ENCODE measurements at regions not wholly inside any gene's neighbourhood (a gene's known extent, or its start where the extent isn't known, plus 50 kb on each side); places are given as distances from the start of the nearest gene placed in this dataset.
"Not testable (repeated sequence)": the region's sequence is repeated elsewhere in the genome, so short reads cannot be mapped to it uniquely, and the experiment has no call there.

DNA sequence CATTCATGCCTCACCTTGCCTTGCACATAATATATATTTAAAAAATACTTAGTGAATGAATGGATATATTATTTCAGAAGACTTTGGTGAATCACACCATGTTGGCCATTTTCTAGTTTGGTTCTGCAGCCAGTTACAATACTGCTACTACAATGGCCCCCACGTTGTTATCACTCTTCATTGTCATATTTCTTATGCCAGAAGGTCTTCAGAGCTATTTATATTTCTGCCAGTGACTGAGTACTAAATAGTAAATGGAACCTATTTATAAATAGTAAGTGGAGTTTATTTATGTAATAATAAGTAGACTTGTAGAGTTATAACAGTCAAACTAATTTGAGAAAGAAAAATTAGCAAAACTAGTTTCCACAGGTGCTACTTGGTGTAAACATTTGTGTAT is 516.6 kb upstream of the SYT4 start:
- no peak for DNase-seq (ENCODE audit: extremely low read depth in 1 of 2, low read depth in 1 of 2)

- no peak for DNase-seq (ENCODE audit: extremely low read depth in 1 of 2, low read depth in 1 of 2)
These were observed 517.1 kb upstream of the SYT4 start for GRCh38 chr18:43794363-43794762.

DNA sequence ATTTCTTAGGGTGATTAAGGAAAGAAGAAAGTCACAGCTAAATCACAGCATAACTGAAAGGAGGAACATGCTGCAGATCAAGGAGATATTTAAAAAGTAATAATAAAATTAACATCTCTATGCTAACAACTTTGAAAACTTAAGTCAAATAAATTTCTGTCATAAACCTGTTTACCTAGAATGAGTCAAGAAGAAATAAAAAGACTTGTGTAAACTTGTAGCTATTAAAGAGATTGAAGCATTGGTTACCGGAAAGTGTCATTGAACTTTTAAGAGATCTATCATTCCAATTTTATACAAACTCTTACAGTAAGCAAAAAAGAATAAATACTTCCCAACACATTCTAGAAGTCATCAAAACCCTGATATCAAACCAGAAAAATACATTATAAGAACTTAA is 520.1 kb upstream of the SYT4 start:
- no peak for DNase-seq (ENCODE audit: extremely low read depth in 1 of 2, low read depth in 1 of 2)

DNA sequence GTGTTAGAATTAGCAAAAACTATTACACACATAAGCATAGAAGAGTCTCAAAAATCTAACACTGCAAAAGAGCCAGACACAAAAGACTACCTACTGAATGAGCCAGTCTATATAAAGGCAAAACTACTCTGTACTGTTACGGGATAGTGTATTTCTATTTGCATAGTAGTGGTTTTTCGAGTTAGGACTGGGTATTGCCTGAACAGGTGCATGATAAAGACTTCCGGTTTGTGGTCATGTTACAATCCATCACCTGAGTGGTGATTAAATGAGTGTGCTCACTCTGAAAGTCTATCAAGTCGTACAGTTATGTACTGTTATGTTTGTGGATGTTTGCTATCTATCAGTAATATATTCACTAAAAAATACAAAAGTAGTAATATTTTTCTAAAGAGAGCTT is 523.3 kb upstream of the SYT4 start:
- DNase-seq (ENCODE audit: extremely low read depth in 1 of 2, low read depth in 1 of 2) = no peak

DNA sequence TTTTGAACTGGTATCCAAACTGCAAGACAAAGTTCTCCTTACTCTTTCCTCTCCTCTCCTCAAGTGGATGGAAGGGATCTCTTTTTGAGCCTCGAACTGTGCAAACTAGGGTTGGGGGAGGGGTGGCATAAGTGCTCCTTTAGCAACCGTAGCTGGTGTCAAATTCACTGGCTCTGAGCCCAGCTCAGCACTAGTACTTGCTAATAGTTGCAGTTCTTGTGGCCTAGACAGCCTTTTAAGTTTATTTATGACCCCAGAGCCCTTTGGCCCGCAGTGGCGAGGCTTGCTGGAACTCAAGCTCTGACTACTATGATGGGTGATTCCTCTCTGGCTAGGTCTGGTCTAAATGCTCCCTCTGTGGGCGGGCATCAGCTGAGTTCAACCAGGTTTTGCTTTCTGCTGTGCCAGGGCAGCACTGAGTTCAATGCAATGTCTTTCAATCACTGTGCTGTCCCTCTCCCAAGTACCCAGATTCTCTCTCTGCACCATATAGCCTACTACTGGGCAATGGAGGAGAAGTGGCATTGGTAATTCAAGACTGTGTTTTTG is 528.4 kb upstream of the SYT4 start:
- no peak for DNase-seq (ENCODE audit: extremely low read depth in 1 of 2, low read depth in 1 of 2)

GRCh38 chr18:43812627-43813026 is 535.3 kb upstream of the SYT4 start:
- DNase-seq (ENCODE audit: extremely low read depth in 1 of 2, low read depth in 1 of 2) = no peak

GRCh38 chr18:43819397-43819796 is 542.1 kb upstream of the SYT4 start:
- DNase-seq (ENCODE audit: extremely low read depth in 1 of 2, low read depth in 1 of 2) = no peak

DNA sequence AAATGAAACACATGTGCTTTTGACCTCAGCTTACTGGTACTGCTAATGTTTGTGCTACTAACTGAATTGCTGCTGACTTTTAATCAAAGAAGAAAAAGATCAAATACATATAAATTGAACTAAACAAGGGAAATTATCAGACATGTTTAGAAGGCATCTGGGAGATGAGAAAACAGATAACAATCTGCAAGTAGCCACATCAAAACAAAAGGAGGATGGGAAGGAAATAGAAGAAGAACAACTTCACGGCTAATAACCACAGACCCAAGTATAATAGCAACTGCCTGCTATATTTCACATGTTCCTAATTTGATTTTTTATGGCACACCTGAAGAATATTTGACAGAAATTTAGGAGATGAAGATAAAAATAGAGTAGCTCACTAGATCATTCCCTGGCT is 542.6 kb upstream of the SYT4 start:
- no peak for DNase-seq (ENCODE audit: extremely low read depth in 1 of 2, low read depth in 1 of 2)

GRCh38 chr18:43825768-43826167 is 548.5 kb upstream of the SYT4 start:
- DNase-seq (ENCODE audit: extremely low read depth in 1 of 2, low read depth in 1 of 2) = no peak

GRCh38 chr18:43826215-43826614 is 548.9 kb upstream of the SYT4 start:
- no peak for DNase-seq (ENCODE audit: extremely low read depth in 1 of 2, low read depth in 1 of 2)

DNA sequence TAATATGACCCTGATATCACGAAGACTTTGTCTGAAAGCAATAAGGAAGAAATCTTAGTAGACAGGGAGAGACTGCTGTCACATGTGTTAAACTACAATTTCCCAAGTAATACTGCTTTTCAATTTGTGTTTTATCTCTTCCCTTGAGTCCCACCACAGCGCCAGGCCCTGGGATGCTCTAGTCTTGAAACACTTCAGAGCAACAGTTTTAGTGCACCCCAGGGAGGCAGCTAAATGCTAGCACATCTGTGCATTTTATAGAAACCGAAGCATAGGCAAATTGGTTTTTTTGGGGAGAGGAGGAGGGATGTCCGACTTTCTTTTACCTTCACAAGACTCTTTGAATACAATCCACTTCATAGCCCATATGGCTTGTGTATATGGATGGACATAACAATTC is 550.0 kb upstream of the SYT4 start:
- DNase-seq (ENCODE audit: extremely low read depth in 1 of 2, low read depth in 1 of 2) = no peak

GRCh38 chr18:43830303-43830702 is 553.0 kb upstream of the SYT4 start:
- no peak for DNase-seq (ENCODE audit: extremely low read depth in 1 of 2, low read depth in 1 of 2)

- no peak for DNase-seq (ENCODE audit: extremely low read depth in 1 of 2, low read depth in 1 of 2)
These were observed 553.7 kb upstream of the SYT4 start for GRCh38 chr18:43830947-43831346.

DNA sequence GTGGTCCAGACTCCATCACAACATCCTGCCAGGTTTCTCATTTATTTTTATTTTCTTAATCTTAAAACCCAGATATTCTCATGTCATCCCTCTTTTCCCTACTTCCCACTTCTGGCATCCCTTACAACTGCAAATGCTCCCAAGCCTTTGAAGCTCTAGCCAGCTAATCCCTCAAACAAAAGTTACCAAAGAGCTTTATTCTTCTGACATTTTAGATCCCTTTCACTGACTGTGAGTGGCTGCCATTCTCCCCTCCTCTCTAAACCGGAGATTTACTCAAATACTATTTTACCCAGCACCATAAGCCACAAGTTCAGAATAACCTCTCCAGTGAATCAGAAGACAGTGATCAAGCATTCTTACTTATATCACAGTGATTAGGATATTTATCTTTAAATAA is 569.0 kb upstream of the SYT4 start:
- DNase-seq (ENCODE audit: extremely low read depth in 1 of 2, low read depth in 1 of 2) = no peak

DNA sequence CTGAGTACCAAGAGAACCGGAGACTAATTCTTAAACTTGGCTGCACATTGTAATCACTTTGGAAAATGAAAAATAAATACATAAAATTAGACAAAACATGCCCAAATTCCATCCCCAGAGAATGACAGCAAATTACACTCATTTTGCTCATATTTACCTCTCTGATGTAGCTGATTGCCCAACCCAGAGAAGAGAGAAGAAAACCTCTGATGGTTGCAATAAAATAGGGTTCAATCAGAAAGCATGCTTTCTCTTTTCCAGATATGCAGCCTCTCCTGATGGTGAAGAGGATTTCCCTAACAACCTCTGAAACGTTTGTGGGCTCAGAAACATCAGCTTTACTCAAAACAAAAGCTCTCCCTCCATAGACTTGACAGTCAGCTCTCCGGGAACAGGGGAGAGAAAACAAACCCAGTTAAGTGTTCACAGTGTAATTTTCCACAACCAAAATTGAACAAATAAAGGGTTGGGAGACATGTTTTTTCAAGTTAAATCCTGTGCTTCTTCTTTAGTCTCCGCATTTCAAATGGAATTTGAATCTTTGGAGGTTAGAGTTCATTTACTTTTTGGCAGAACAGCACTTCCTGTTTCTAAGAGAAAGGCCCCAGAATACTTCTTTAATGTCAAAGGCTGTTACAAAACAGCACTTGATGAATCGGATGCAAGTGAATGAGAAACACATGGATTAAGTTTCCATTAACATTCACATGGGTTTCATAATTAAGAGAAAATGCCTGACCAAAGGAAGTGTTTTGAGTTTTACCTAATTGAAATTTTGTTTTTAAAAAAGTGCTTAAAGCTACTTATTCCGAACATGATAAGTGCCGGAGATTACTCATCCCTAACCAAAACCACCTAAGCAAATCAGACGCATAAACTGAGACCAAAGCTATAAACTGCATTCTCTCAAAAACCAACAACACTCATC is 570.1 kb upstream of the SYT4 start:
- no peak for DNase-seq (ENCODE audit: extremely low read depth in 1 of 2, low read depth in 1 of 2)

DNA sequence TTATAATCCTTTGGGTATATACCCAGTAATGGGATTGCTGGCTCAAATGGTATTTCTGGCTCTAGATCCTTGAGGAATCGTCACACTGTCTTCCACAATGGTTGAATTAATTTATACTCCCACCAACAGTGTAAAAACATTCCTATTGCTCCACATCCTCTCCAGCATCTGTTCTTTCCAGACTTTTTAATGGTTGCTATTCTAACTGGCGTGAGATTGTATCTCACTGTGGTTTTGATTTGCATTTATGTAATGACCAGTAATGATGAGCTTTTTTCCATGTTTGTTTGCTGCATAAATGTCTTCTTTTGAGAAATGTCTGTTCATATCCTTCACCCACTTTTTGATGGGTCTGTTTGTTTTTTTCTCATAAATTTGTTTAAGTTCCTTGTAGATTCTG is 572.5 kb upstream of the SYT4 start:
- not testable (repeated sequence) for DNase-seq (ENCODE audit: extremely low read depth in 1 of 2, low read depth in 1 of 2)

DNA sequence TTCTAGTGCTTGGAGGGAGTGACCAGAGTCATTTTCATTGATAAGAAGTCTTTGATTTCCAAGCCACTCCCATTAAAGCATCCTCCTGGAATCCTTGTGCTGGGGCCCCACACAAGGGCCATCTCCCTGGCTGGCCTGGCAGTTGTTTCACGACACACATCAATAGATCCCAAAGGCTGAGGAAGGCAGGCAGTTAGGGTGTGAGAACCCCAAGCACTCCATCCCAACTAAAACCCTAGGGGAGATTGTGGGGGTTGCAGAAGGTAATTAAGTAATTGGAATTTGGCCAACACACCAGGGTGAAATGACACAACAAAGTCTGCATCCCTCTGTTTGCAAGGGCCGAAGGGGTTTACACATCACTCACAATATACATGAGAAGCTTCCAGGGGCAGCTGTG is 578.1 kb upstream of the SYT4 start:
- DNase-seq (ENCODE audit: extremely low read depth in 1 of 2, low read depth in 1 of 2) = no peak

- no peak for DNase-seq (ENCODE audit: extremely low read depth in 1 of 2, low read depth in 1 of 2)
These were observed 585.9 kb upstream of the SYT4 start for GRCh38 chr18:43863180-43863579.

GRCh38 chr18:43866696-43867095 is 589.4 kb upstream of the SYT4 start:
- DNase-seq (ENCODE audit: extremely low read depth in 1 of 2, low read depth in 1 of 2) = no peak

- DNase-seq (ENCODE audit: extremely low read depth in 1 of 2, low read depth in 1 of 2) = no peak
These were observed 591.3 kb upstream of the SYT4 start for GRCh38 chr18:43868497-43868995.

DNA sequence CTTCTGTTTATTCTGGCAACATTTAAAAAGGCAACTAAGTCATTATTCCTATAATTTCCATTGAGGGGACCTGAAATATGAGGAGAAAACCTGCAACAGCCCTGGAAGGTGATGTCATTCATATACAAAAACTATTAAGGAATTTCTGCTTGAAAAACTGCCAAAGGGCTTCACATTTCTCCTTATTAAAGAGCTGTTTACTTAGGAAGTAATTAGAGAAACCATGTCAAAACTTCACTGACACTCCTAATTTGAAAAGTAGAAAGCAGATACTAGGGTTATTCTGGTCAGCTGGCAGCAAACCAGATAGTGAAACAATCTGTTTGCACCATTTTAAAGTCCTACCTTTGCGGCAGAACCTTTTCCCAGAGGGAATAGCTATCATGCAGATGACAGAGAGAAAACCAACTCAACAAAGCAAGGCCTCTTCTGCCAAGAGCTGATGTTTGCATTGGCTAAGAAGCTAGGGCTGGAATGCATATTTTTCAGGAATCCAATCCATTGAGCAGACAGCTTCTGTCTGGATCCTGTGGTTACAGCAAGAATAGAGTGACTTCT is 592.2 kb upstream of the SYT4 start:
- no peak for DNase-seq (ENCODE audit: extremely low read depth in 1 of 2, low read depth in 1 of 2)

DNA sequence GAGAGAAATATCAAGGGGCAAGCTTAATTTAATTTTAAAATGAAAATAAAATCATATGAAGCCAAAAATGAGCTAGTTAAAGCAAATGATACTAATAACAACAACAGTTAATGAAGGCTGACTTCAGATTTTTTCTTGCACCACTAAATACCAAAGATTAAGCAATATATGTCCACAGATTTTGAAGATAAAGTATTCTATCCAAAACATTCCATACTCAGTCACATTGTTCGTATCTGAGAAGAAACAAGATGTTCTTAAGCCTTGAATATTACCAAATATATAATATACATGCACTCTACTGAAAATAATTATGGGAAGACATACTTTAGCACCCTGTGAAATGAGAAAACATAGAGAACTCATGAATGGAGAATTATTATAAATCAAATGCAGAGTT is 593.3 kb upstream of the SYT4 start:
- no peak for DNase-seq (ENCODE audit: extremely low read depth in 1 of 2, low read depth in 1 of 2)

Data from activated CD8-positive, alpha-beta memory T cell treated with anti-CD3 and anti-CD28 coated beads for 1 hour (primary cell).